HL-60 (cell line): ENCODE measurements at regions not wholly inside any gene's neighbourhood (a gene's known extent, or its start where the extent isn't known, plus 50 kb on each side); places are given as distances from the start of the nearest gene placed in this dataset.

ENCODE experiments used
- POLR2AphosphoS5 ChIP-seq: IDR thresholded peaks from 2 replicates; pipeline ENCODE4 v1.6.1; 2012; ENCODE audit warnings: low read depth
- TF ChIP-seq, protein P1 (sequence below): IDR thresholded peaks from one replicate; pipeline ENCODE4 v1.5.1; 2011; ENCODE audit warnings: low read length, control low read depth, inconsistent platforms; ENCODE audit not compliant: insufficient read depth
- TF ChIP-seq, protein P2 (sequence below): IDR thresholded peaks from 2 replicates; pipeline ENCODE4 v1.6.1; 2012; ENCODE audit warnings: low read depth; ENCODE audit not compliant: insufficient replicate concordance

DNA sequence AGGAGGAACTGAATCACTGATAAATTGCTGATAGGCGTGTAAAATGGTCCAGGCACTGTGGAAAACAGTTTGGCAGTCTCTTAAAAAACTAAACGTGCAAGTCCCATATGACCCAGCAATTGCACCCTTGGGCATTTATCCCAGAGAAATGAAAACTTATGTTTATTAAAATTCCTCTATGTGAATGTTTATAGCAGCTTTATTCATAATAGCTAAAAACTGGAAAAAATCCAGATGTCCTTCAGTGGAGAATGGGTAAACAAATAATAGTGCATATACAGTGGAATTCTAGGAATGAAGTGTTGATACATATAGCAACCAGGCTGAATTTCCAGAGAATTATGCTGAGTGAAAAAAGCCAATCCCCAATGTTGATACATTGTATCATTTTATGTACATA lies 482.2 kb upstream of the PDZRN3 start:
- TF ChIP-seq, protein P1, sequence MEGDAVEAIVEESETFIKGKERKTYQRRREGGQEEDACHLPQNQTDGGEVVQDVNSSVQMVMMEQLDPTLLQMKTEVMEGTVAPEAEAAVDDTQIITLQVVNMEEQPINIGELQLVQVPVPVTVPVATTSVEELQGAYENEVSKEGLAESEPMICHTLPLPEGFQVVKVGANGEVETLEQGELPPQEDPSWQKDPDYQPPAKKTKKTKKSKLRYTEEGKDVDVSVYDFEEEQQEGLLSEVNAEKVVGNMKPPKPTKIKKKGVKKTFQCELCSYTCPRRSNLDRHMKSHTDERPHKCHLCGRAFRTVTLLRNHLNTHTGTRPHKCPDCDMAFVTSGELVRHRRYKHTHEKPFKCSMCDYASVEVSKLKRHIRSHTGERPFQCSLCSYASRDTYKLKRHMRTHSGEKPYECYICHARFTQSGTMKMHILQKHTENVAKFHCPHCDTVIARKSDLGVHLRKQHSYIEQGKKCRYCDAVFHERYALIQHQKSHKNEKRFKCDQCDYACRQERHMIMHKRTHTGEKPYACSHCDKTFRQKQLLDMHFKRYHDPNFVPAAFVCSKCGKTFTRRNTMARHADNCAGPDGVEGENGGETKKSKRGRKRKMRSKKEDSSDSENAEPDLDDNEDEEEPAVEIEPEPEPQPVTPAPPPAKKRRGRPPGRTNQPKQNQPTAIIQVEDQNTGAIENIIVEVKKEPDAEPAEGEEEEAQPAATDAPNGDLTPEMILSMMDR: no peak
- TF ChIP-seq POLR2AphosphoS5: no peak
- TF ChIP-seq, protein P2, sequence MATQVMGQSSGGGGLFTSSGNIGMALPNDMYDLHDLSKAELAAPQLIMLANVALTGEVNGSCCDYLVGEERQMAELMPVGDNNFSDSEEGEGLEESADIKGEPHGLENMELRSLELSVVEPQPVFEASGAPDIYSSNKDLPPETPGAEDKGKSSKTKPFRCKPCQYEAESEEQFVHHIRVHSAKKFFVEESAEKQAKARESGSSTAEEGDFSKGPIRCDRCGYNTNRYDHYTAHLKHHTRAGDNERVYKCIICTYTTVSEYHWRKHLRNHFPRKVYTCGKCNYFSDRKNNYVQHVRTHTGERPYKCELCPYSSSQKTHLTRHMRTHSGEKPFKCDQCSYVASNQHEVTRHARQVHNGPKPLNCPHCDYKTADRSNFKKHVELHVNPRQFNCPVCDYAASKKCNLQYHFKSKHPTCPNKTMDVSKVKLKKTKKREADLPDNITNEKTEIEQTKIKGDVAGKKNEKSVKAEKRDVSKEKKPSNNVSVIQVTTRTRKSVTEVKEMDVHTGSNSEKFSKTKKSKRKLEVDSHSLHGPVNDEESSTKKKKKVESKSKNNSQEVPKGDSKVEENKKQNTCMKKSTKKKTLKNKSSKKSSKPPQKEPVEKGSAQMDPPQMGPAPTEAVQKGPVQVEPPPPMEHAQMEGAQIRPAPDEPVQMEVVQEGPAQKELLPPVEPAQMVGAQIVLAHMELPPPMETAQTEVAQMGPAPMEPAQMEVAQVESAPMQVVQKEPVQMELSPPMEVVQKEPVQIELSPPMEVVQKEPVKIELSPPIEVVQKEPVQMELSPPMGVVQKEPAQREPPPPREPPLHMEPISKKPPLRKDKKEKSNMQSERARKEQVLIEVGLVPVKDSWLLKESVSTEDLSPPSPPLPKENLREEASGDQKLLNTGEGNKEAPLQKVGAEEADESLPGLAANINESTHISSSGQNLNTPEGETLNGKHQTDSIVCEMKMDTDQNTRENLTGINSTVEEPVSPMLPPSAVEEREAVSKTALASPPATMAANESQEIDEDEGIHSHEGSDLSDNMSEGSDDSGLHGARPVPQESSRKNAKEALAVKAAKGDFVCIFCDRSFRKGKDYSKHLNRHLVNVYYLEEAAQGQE: no peak
